ENCODE measurements at regions not wholly inside any gene's neighbourhood (a gene's known extent, or its start where the extent isn't known, plus 50 kb on each side); places are given as distances from the start of the nearest gene placed in this dataset.

GRCh38 chr18:52190631-52191030 is 149.4 kb upstream of the DCC start:
- TF ChIP-seq POLR2A (IDR thresholded peaks at IDR 0.05; ENCODE audit: borderline replicate concordance, extremely low read depth, insufficient read depth, insufficient read length): no peak
- TF ChIP-seq SRF (IDR thresholded peaks at IDR 0.05; ENCODE audit: low read depth): no peak
- TF ChIP-seq YY1 (IDR thresholded peaks at IDR 0.05; ENCODE audit: extremely low read depth, insufficient replicate concordance, low read depth, low read length): no peak
- TF ChIP-seq ZNF274 (IDR thresholded peaks at IDR 0.05; ENCODE audit: low read depth, low read length): no peak
- no peak for TF ChIP-seq CTCF (IDR thresholded peaks at IDR 0.05 in 2 of 3, conservative IDR thresholded peaks at IDR 0.05 in 1 of 3; ENCODE audit: borderline replicate concordance in 1 of 3, insufficient read depth in 1 of 3, low read depth in 2 of 3, low read length in 2 of 3)
- TF ChIP-seq, protein P1, sequence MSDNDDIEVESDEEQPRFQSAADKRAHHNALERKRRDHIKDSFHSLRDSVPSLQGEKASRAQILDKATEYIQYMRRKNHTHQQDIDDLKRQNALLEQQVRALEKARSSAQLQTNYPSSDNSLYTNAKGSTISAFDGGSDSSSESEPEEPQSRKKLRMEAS (IDR thresholded peaks at IDR 0.05): no peak
- TF ChIP-seq POLR2AphosphoS5 (IDR thresholded peaks at IDR 0.05; ENCODE audit: low read depth, low read length): no peak
- TF ChIP-seq ZFX (IDR thresholded peaks at IDR 0.05): no peak

Measured in HCT116 (cell line).